ENCODE measurements at regions not wholly inside any gene's neighbourhood (a gene's known extent, or its start where the extent isn't known, plus 50 kb on each side); places are given as distances from the start of the nearest gene placed in this dataset.
"Not testable (repeated sequence)": the region's sequence is repeated elsewhere in the genome, so short reads cannot be mapped to it uniquely, and the experiment has no call there.

DNA sequence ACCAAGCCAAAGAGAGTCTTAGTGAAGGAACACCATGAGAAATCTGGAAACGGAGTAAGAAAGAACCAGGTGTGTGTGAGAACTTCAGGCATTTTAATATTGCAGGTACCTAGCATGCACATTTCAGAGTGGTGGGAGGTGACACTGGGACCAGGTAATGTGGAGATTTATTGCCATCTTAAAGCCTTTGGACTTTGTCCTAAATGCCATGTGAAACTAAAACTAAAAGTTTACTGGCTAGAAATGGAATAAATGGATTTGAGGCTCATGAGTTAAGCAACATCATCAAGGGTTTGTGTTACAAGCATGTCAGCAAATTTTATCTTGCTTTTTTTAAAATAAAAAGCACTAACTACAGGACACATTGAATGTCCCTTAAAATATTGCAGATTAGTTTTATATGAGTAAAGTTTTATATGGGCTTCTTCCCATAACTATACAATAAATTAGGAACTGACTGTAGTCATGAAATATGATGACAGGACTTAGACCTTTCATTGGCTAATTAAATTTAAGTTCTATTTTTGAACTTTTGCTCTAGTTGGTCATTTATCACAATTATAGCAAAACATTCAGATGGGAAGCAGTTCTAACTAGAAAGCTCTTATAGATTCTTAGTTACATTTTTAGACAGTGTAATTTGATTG is 721.1 kb upstream of the NOVA1 start:
- no peak for DNase-seq (ENCODE audit: low read depth)
- no peak overlapping the region for H3K4me3 ChIP-seq (ENCODE audit: low read depth, low read length)
- TF ChIP-seq, protein P1, sequence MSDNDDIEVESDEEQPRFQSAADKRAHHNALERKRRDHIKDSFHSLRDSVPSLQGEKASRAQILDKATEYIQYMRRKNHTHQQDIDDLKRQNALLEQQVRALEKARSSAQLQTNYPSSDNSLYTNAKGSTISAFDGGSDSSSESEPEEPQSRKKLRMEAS (IDR thresholded peaks at IDR 0.05; ENCODE audit: low read depth, low read length) = no peak
- TF ChIP-seq MYC (IDR thresholded peaks at IDR 0.05; ENCODE audit: low read depth, low read length) (no peak), POLR2A (IDR thresholded peaks at IDR 0.05; ENCODE audit: extremely low read depth, insufficient read length) (no peak)
- TF ChIP-seq, protein P2, sequence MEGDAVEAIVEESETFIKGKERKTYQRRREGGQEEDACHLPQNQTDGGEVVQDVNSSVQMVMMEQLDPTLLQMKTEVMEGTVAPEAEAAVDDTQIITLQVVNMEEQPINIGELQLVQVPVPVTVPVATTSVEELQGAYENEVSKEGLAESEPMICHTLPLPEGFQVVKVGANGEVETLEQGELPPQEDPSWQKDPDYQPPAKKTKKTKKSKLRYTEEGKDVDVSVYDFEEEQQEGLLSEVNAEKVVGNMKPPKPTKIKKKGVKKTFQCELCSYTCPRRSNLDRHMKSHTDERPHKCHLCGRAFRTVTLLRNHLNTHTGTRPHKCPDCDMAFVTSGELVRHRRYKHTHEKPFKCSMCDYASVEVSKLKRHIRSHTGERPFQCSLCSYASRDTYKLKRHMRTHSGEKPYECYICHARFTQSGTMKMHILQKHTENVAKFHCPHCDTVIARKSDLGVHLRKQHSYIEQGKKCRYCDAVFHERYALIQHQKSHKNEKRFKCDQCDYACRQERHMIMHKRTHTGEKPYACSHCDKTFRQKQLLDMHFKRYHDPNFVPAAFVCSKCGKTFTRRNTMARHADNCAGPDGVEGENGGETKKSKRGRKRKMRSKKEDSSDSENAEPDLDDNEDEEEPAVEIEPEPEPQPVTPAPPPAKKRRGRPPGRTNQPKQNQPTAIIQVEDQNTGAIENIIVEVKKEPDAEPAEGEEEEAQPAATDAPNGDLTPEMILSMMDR (IDR thresholded peaks at IDR 0.05; ENCODE audit: low read depth, low read length) = no peak

DNA sequence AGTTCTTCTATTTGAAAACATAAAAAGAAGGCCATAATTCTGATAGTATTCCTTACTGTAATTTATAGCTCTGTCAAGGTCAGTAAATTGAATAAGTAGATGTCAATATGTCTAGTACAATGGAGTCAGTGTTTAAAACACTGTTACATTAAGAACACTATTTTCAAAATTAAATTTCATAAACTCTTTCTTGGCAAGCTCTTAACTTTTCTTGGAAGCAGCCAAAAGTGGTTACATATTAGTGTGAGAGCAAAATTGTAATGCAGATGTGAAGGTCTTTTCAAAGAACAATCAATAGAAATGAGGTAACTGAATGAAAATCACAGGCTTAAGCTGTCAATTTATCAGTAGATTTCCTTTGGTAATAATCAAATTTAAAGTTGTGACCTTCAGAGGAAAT is 722.4 kb upstream of the NOVA1 start:
- H3K4me3 ChIP-seq (ENCODE audit: low read depth, low read length) = no peak overlapping the region
- no peak for DNase-seq (ENCODE audit: low read depth)
- no peak for TF ChIP-seq POLR2A (IDR thresholded peaks at IDR 0.05; ENCODE audit: extremely low read depth, insufficient read length)
- TF ChIP-seq, protein P2 (IDR thresholded peaks at IDR 0.05; ENCODE audit: low read depth, low read length) = no peak
- TF ChIP-seq, protein P1 (IDR thresholded peaks at IDR 0.05; ENCODE audit: low read depth, low read length) = no peak
- TF ChIP-seq MYC (IDR thresholded peaks at IDR 0.05; ENCODE audit: low read depth, low read length) = no peak

DNA sequence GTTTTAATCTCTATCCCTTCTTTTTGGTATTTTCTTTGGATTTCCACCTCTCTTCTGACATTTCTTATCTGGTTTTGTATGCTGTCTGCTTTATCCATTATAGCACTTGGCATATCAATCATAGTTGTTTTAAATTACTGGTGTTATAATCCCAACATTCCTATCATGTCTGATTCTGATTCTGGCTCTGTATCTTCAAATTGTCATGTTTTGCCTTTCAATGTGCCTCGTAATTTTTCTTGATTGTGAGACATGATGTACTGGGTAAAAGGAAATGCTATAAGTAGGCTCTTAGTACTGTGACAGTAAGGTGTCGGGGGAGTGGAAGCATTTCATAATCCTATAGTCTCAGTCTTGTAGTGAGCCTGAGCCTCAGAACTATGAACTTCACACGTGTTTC is 729.3 kb upstream of the NOVA1 start:
- no peak overlapping the region for H3K4me3 ChIP-seq (ENCODE audit: low read depth, low read length)
- TF ChIP-seq MYC (IDR thresholded peaks at IDR 0.05; ENCODE audit: low read depth, low read length) = no peak
- TF ChIP-seq, protein P2 (IDR thresholded peaks at IDR 0.05; ENCODE audit: low read depth, low read length) = no peak
- TF ChIP-seq POLR2A (IDR thresholded peaks at IDR 0.05; ENCODE audit: extremely low read depth, insufficient read length) = no peak
- TF ChIP-seq, protein P1 (IDR thresholded peaks at IDR 0.05; ENCODE audit: low read depth, low read length) = no peak
- DNase-seq (ENCODE audit: low read depth) = no peak

DNA sequence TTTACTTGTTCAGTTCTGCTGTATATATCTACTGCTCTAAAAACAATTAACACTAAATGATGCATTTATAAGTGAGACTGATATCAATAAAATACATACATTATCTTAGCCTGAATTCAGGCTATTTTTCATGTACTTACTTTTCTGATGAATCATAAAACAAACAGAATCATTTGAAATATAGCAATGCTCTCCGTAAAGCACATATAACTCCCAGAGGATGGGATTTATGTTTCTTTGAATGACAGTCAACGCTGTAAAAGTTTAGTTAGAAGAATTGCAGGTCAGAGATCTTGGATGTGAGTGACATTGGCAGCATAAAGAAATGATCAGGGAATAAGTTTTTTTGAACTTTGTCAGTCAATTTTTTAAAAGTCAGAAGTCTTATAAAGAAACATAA is 740.2 kb upstream of the NOVA1 start:
- no peak for DNase-seq (ENCODE audit: low read depth)
- TF ChIP-seq, protein P1 (IDR thresholded peaks at IDR 0.05; ENCODE audit: low read depth, low read length) = no peak
- no peak for TF ChIP-seq MYC (IDR thresholded peaks at IDR 0.05; ENCODE audit: low read depth, low read length)
- TF ChIP-seq, protein P2 (IDR thresholded peaks at IDR 0.05; ENCODE audit: low read depth, low read length) = no peak
- no peak for TF ChIP-seq POLR2A (IDR thresholded peaks at IDR 0.05; ENCODE audit: extremely low read depth, insufficient read length)

DNA sequence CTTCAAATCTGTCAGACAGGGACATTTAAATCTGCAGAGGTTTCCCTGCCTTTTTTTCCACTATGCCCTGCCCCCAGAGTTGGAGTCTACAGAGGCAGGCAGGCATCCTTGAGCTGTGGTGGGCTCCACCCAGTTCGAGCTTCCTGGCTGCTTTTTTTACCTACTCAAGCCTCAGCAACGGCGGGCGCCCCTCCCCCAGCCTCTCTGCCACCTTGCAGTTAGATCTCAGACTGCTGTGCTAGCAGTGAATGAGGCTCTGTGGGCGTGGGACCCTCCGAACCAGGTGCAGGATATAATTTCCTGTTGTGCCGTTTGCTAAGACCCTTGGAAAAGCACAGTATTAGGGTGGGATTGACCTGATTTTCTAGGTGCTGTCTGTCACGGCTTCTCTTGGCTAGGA is 765.2 kb upstream of the NOVA1 start:
- H3K4me3 ChIP-seq (ENCODE audit: low read depth, low read length); DNase-seq (ENCODE audit: low read depth): not testable (repeated sequence)

More for the DNA sequence above, 740.2 kb upstream of the NOVA1 start:
- H3K4me3 ChIP-seq (ENCODE audit: low read depth, low read length) = no peak overlapping the region

DNA sequence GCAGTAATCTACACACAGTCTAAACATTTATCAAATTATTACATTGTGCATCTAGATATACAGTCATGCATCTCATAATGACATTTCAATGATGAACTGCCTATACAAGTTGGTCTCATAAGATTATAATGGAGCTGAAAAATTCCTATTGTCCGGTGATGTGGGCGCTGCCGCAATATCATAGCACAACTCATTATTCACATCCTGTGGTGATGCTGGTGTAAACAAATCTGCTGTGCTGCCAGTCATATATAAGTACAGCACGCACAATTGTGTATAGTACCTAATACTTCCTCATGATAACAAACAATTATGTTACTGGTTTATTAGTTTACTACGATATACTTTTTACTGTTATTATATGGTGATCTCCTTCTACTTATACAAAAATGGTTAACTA is 768.8 kb upstream of the NOVA1 start:
- TF ChIP-seq, protein P2 (IDR thresholded peaks at IDR 0.05; ENCODE audit: low read depth, low read length) = no peak
- TF ChIP-seq POLR2A (IDR thresholded peaks at IDR 0.05; ENCODE audit: extremely low read depth, insufficient read length) = no peak
- TF ChIP-seq MYC (IDR thresholded peaks at IDR 0.05; ENCODE audit: low read depth, low read length) = no peak
- TF ChIP-seq, protein P1 (IDR thresholded peaks at IDR 0.05; ENCODE audit: low read depth, low read length) = no peak
- H3K4me3 ChIP-seq (ENCODE audit: low read depth, low read length) = no peak overlapping the region
- no peak for DNase-seq (ENCODE audit: low read depth)
